ENCODE measurements at regions not wholly inside any gene's neighbourhood (a gene's known extent, or its start where the extent isn't known, plus 50 kb on each side); places are given as distances from the start of the nearest gene placed in this dataset.

GRCh38 chr11:109667719-109668118 lies 245.7 kb downstream of the C11orf87 start:
- TF ChIP-seq POLR2A (IDR thresholded peaks at IDR 0.05; ENCODE audit: low read depth, low read length) (no peak), RBBP5 (conservative IDR thresholded peaks at IDR 0.05) (no peak), EP300 (IDR thresholded peaks at IDR 0.05; ENCODE audit: borderline replicate concordance in 1 of 2, control insufficient read depth in 1 of 2, low read depth in 2 of 2, low read length in 2 of 2) (no peak), CTCF (IDR thresholded peaks at IDR 0.05 in 2 of 3, conservative IDR thresholded peaks at IDR 0.05 in 1 of 3; ENCODE audit: control insufficient read depth in 2 of 3, extremely low read depth in 1 of 3, insufficient read depth in 1 of 3, low read depth in 3 of 3, low read length in 3 of 3) (no peak), BRCA1 (IDR thresholded peaks at IDR 0.05; ENCODE audit: low read depth, low read length) (no peak), TCF12 (IDR thresholded peaks at IDR 0.05; ENCODE audit: low read depth, low read length) (no peak), MAX (IDR thresholded peaks at IDR 0.05; ENCODE audit: low read depth, low read length) (no peak), USF2 (IDR thresholded peaks at IDR 0.05; ENCODE audit: borderline replicate concordance, low read depth, low read length) (no peak), ELK1 (IDR thresholded peaks at IDR 0.05; ENCODE audit: low read depth, low read length) (no peak), REST (IDR thresholded peaks at IDR 0.05; ENCODE audit: low read depth, low read length) (no peak), KDM1A (IDR thresholded peaks at IDR 0.05; ENCODE audit: borderline replicate concordance) (no peak)
